ENCODE measurements at regions not wholly inside any gene's neighbourhood (a gene's known extent, or its start where the extent isn't known, plus 50 kb on each side); places are given as distances from the start of the nearest gene placed in this dataset.
"Not testable (repeated sequence)": the region's sequence is repeated elsewhere in the genome, so short reads cannot be mapped to it uniquely, and the experiment has no call there.

GRCh38 chr3:194067327-194067726 is 68.6 kb upstream of the HES1 start:
- TF ChIP-seq POLR2AphosphoS5 (IDR thresholded peaks at IDR 0.05; ENCODE audit: low read depth, low read length); POLR2A (IDR thresholded peaks at IDR 0.05; ENCODE audit: low read depth, low read length); TAF1 (IDR thresholded peaks at IDR 0.05; ENCODE audit: borderline replicate concordance, low read depth, low read length): not testable (repeated sequence)

Data from GM12892 (cell line).